Peyer's patch (tissue), 4 donors: ENCODE measurements at regions not wholly inside any gene's neighbourhood (a gene's known extent, or its start where the extent isn't known, plus 50 kb on each side); places are given as distances from the start of the nearest gene placed in this dataset.

ENCODE experiments used
- POLR2A ChIP-seq, 2 donors: fragments of 450-650 bp; IDR thresholded peaks; one replicate each; pipeline ENCODE4 v1.5.1; 2017; ENCODE audit warnings: antibody characterized with exemption in 2 of 2, mild to moderate bottlenecking in 2 of 2, moderate library complexity in 2 of 2
- TF ChIP-seq, protein P1 (sequence below), 6 experiments: fragments of 450-650 bp in 4 of 6; fragments of 200-600 bp in 2 of 6; sonication (generic) in 1 of 6; IDR thresholded peaks; one replicate each; pipeline ENCODE4 v1.5.1; 2017 to 2019; ENCODE audit warnings: antibody characterized with exemption in 6 of 6, mild to moderate bottlenecking in 3 of 6, moderate library complexity in 1 of 6

DNA sequence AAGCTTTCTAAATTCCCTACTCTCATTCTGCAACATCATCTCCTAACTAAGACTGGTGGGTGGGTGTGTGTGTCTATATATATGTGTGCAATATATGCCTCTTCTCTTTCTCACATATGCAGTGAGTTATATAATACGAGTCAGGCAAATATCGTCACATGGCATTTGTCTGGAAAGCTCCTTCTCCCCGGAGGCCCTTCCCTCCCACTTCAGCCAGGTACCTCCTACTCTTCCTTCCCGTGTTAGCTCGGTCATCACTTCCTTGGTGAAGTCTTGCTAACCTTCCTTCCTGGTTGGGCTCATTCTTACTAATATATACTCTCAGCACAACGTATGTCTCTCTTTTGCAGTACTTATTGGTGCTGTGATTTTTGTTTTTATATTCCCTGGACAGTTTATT lies 66.4 kb upstream of the NCK2 start:
- TF ChIP-seq POLR2A (IDR thresholded peaks at IDR 0.05): no peak
- TF ChIP-seq, protein P1, sequence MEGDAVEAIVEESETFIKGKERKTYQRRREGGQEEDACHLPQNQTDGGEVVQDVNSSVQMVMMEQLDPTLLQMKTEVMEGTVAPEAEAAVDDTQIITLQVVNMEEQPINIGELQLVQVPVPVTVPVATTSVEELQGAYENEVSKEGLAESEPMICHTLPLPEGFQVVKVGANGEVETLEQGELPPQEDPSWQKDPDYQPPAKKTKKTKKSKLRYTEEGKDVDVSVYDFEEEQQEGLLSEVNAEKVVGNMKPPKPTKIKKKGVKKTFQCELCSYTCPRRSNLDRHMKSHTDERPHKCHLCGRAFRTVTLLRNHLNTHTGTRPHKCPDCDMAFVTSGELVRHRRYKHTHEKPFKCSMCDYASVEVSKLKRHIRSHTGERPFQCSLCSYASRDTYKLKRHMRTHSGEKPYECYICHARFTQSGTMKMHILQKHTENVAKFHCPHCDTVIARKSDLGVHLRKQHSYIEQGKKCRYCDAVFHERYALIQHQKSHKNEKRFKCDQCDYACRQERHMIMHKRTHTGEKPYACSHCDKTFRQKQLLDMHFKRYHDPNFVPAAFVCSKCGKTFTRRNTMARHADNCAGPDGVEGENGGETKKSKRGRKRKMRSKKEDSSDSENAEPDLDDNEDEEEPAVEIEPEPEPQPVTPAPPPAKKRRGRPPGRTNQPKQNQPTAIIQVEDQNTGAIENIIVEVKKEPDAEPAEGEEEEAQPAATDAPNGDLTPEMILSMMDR (IDR thresholded peaks at IDR 0.05): no peak
